ENCODE measurements at regions not wholly inside any gene's neighbourhood (a gene's known extent, or its start where the extent isn't known, plus 50 kb on each side); places are given as distances from the start of the nearest gene placed in this dataset.
"Not testable (repeated sequence)": the region's sequence is repeated elsewhere in the genome, so short reads cannot be mapped to it uniquely, and the experiment has no call there.

DNA sequence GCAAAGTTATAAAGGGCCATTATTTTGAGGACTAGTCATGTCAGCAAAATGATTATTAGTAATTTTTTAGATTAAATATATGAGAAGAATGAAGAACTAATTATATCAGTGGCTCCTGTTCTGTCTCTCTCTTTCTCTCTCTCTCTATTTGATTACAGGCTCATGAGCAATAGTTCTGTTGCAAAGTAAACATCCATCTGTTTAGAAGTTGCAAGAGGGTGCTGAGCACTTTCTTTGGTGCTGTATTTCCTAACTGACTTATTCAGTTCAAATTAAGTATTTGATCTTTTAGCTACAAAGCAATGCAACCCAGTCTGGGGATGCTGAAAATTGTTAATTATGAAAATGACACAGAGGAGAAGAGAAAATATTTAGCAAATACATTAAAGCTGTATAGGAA is 408.1 kb upstream of the UBE2E3 start:
- FAIRE-seq (no peak), DNase-seq (ENCODE audit: extremely low spot score, insufficient read length, low read depth) (no peak)

DNA sequence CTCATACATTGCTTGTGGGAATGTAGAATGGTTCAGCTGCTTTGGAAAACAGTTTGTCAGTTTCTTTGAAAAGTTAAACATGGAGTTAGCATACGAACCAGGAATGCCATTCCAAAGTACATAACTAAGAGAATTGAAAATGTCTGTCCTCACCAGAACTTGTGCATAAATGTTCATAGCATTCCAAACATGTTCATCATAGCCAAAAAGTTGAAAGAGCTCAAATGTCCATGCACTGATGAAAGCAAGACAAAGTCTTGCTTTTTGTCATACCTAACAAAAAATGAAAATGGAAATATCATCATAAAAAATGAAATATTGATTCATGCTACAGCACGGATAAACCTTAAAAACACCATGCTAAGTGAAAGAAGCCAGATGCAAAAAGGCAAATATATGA is 408.8 kb upstream of the UBE2E3 start:
- no peak for FAIRE-seq
- no peak for DNase-seq (ENCODE audit: extremely low spot score, insufficient read length, low read depth)

DNA sequence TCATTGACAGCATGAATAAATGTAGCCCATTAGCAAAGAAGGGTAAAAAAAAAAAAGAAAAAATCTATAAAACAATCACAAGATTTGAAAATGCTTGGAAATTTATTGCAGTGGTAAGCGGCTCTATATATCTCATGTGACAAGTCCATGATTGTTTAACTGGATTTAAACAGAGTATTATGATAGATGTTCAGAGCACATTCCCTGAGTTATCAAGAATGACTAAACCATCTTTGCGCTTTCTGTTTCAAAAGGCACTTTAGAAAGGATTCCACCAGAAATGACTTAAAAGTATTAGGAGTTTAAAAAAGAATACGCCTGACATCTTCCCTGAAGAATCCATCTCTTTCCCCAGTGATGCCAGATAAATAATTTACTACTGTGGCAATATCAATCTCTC is 409.5 kb upstream of the UBE2E3 start:
- FAIRE-seq: no peak

DNA sequence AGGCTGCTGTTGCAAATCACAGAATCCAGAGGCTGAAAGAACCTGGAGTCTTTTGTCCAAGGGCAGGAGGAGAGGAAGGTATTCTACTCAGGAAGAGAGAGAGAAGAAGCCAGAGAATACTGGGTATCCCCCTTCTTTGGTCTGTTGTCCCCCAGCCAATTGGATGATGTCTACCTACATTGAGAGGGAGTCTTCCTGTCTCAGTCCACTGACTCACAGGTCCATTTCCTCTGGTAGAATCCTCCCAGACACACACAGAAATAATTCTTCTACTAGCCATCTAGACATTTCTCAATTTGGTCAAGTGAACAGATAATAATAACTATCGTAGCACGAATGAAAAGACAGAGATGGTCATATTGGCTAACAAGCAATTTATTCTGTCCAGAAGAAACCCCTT is 416.4 kb upstream of the UBE2E3 start:
- DNase-seq (ENCODE audit: extremely low spot score, insufficient read length, low read depth): no peak
- no peak for FAIRE-seq

More for the DNA sequence above, 409.5 kb upstream of the UBE2E3 start:
- DNase-seq (ENCODE audit: extremely low spot score, insufficient read length, low read depth): no peak

DNA sequence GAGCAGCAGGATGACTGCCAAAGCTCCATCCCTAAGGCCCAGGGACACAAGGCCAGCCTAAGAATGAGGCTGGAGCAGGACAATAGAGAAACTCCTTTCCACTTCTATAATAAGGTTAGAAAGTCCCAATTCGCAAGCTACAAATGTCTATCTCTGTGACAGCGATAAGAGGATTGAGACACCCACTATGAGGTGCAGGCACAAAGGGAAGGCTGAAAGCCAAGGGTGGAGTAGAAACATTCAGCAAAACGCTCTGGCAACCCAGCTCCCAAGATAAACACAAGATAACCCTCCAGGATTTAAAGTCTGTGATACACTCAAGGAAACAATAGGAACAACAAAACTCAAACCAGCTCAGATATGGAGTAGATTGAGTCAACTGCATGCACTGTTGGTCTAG is 418.0 kb upstream of the UBE2E3 start:
- DNase-seq (ENCODE audit: extremely low spot score, insufficient read length, low read depth) (no peak), FAIRE-seq (no peak)

DNA sequence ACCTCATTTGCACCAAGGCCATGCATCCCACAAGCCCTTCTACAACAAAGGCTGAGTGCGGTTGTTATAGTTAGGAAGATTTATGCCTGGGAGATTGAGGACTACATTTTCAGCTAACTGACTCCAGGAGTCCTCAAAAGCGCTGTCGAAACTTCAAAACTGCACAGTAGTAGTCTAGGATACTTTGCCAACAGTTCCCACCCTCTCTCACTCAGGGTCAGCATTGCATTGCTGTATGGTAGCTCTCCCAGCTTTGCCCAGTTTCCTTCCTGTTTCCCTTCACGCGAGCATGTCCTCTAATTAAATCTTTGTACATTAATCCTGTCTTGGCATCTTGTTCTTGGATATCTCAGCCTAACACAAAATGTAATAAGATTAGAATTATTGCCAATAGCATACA is 420.6 kb upstream of the UBE2E3 start:
- DNase-seq (ENCODE audit: extremely low spot score, insufficient read length, low read depth) (no peak), FAIRE-seq (no peak)

DNA sequence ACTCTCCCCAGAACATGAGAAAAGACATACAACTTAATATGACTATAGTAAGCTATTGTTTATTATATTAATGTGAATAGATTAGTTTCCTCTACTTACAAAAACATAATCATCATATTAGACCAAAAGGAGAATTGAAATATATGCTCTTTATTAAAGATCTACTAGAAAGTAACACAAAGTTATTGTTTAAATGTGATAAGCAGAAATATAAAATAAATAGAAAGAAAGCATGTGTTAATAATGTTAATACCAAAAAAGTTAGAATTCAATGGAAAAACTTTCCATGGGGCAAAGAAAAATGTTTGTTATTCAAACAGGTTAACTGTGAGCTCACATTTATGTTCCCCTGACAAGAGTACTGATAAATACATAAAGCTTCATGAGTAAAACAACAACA is 421.4 kb upstream of the UBE2E3 start:
- DNase-seq (ENCODE audit: extremely low spot score, insufficient read length, low read depth) (no peak), FAIRE-seq (no peak)

DNA sequence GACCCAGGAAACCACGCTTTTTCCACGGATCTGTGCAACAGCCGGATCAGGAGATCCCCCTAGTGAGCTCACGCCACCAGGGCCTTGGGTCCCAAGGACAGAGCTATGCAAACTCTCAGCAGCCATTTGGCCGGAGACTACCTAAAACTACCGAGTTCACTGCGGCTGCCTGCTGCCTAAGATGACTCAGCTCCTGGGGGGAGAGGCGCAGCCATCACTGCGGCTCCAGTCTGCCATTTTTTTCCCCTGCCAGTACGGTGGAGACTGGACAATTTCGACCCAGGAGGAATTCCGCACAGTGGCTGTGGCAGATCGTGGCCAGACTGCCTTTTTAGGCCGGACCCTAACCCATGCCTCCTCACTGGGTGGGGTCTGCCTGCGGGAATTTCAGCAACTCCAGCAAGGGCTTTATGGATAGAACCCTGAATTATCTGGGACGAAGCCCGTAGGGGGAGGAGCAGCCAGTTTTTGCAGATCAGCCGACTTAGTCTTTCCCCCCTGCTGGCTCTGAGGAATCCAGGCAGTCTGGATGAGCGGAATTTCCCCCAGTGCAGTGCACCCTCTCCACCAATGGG is 424.9 kb upstream of the UBE2E3 start:
- no peak for FAIRE-seq
- DNase-seq (ENCODE audit: extremely low spot score, insufficient read length, low read depth): no peak

GRCh38 chr2:180554330-180554729 is 426.1 kb upstream of the UBE2E3 start:
- FAIRE-seq (no peak), DNase-seq (ENCODE audit: extremely low spot score, insufficient read length, low read depth) (no peak)

DNA sequence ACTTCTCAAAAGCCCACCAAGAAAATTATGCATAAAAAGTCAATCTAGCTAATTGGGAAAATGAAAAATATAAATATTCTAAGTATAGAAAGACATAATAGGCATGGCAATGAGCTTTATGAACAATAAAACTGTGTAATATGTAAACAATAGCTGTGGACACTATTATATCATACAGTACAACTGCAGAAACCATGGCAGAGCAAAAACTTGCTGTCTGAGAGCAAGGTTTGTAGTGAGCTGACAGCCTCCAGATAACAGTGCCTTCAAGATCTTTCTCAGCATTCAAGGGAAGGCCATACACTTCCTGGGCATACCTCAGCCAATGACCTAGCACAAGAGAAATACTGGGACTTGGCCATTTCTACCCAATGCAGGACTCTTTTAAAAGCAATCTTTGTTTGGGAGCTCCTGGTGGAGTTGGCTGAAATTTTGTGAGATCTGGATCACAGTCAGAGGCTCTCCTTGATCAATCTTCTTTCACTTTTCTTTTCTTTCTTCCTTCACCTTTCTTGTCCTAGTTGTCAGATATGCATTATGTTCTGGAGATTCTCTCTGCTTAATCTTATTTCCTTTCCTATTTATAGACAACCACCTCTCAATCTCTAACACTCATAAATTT is 427.2 kb upstream of the UBE2E3 start:
- no peak for FAIRE-seq

DNA sequence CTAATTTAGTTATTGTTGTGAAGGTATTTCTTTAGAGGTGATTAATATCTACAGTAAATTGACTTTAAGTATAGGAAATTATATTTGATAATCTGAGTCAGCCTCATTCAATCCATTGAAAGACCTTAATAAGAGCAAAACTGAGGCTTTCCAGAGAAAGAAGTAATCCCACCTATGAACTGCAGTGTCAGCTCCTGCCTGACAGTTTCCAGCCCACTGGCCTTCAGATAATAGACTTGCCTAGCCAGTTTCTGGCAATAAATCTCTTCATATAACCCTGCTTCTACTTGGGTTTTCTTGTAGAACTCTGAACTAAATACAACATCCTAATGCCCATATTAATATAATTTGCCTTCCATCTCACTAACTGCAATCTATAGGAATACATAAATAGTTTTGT is 437.9 kb upstream of the UBE2E3 start:
- FAIRE-seq (no peak), DNase-seq (ENCODE audit: extremely low spot score, insufficient read length, low read depth) (no peak)

More for the DNA sequence above, 427.2 kb upstream of the UBE2E3 start:
- DNase-seq (ENCODE audit: extremely low spot score, insufficient read length, low read depth): no peak

DNA sequence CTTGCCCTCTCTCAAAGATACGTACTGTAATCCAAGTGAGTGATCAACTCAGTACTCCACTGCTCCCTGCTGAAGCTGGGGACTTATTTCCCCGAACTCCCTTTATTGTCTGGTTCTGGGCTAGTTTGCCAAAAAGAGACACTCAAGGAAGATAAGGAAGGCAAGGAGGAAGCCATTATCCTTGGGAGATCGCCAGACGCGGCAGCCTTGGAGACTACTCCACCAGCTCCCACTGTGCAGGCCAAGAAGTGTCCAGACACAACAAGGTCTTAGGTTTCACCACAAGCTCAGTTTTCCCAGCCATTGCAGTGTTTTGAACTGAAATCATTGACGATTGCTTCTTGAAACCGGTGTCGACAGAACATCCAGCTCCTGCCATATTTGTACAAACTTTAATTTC is 439.6 kb upstream of the UBE2E3 start:
- FAIRE-seq: no peak

DNA sequence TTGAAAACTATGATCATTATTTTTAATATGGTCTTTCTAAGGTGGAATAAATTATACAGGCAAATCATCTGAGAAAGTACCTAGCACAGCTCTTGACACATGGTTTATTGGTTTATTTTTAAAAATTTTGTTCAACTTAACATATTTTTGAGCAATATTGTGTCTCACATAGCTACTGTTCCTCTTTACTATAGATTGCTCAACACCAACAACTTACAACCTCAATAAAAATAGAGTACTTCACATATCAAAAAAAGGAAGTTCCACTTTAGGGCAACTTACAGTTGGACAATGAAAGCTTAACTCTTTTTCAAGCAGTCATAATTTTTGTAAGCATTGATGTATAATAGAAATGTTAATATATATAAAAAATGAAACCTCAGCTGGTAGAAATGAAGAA is 440.9 kb upstream of the UBE2E3 start:
- DNase-seq (ENCODE audit: extremely low spot score, insufficient read length, low read depth) (no peak), FAIRE-seq (no peak)

More for the DNA sequence above, 439.6 kb upstream of the UBE2E3 start:
- DNase-seq (ENCODE audit: extremely low spot score, insufficient read length, low read depth): no peak

DNA sequence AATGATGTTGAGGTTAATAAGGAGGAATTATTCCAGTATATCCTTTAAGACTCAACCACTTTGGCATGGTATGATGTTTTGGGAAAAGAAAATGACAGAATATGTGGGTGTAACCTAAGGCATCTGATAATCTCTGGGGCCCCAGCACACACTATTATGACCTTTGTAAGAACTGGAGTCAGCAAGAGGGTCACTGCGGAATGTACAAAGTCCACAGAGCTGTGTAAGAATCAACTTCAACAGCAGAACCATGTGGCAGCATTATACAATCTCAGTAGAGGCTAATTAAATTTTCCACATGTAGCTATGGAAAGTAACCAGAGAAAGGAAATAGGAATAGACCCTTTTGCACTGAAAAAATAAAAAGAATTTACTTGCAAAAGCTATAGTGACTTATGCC is 445.1 kb upstream of the UBE2E3 start:
- FAIRE-seq: no peak
- no peak for DNase-seq (ENCODE audit: extremely low spot score, insufficient read length, low read depth)

GRCh38 chr2:180531787-180532186 is 448.6 kb upstream of the UBE2E3 start:
- DNase-seq (ENCODE audit: extremely low spot score, insufficient read length, low read depth); FAIRE-seq: not testable (repeated sequence)

- no peak for FAIRE-seq
These were observed 455.9 kb upstream of the UBE2E3 start for GRCh38 chr2:180524499-180524898.

DNA sequence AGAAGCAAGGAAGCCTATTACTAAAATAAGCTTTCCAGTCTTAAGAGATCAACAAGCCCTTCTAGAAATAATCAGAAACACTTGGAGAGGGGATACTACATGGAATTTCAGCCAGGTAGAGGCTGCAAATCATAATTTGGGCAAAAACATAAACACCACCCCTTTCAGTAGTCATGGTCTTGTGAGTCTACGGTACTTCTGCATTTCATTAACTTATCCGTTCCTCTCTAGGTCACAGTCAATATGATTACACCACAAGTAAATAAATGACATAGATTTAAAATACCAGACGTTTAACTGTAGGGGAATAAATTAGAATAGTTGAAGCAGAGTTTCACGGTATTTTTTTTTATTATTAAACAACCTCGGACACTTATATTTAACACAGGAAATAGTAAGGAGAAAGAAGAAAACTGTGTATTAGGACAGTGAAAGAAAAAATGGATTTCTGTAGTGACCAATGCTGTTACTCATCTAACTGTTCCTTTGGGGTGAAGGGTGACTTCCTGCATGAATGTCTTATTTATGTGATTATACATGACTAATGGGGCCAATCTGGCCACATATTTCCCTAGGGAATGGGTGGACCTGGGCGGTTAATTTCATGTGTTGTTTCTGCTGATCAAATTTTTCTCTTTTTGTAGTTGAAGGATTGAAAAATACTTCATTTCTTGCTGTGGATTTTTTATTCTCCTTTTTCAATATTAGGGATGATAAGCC is 456.6 kb upstream of the UBE2E3 start:
- no peak for FAIRE-seq
- DNase-seq (ENCODE audit: extremely low spot score, insufficient read length, low read depth): no peak

More at GRCh38 chr2:180524499-180524898, 455.9 kb upstream of the UBE2E3 start:
- no peak for DNase-seq (ENCODE audit: extremely low spot score, insufficient read length, low read depth)

- no peak for DNase-seq (ENCODE audit: extremely low spot score, insufficient read length, low read depth)
- no peak for FAIRE-seq
These were observed 459.4 kb upstream of the UBE2E3 start for GRCh38 chr2:180520921-180521581.

DNA sequence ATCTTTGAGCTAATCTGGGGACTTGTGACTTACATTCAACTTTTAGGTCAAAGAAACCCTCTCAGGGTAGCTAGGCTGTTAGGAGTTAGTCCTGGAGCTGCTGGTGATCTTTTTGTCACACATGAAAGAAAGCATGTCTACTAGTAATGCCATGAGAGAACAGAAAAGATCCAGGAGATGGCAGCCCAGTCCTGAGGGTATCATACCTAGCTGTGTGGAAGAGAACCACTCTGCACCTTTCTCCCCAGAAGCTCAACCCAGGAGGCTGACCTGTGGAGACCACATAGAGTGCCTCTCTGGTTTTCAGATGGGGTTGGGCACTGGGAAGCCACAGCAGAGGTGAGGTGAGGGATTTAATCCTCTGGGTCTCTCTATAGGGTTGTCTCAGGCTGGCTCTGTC is 460.2 kb upstream of the UBE2E3 start:
- no peak for DNase-seq (ENCODE audit: extremely low spot score, insufficient read length, low read depth)

GRCh38 chr2:180519276-180519675 is 461.1 kb upstream of the UBE2E3 start:
- DNase-seq (ENCODE audit: extremely low spot score, insufficient read length, low read depth) (no peak), FAIRE-seq (no peak)

More for the DNA sequence above, 460.2 kb upstream of the UBE2E3 start:
- no peak for FAIRE-seq

- FAIRE-seq: no peak
- no peak for DNase-seq (ENCODE audit: extremely low spot score, insufficient read length, low read depth)
These were observed 464.2 kb upstream of the UBE2E3 start for GRCh38 chr2:180516232-180516631.
